ENCODE measurements at regions not wholly inside any gene's neighbourhood (a gene's known extent, or its start where the extent isn't known, plus 50 kb on each side); places are given as distances from the start of the nearest gene placed in this dataset.

- no peaks in the 10 kb centered on the region for H3K27me3 ChIP-seq
- H3K4me3 ChIP-seq: no peak overlapping the region
- 51 to 63% methylated on average over 4 to 8 of the region's 8 CpGs for WGBS, 2 donors (ENCODE audit: low coverage in 1 of 2)
- in situ Hi-C loops (cut with MboI; ENCODE audit: low pct_ligation_motif_present in 1 of 4, low pct_unique_long_range_greater_than_20kb in 1 of 4, low sequenced_read_pairs in 3 of 4) (loop anchor here in 1 of 4 donors (25.0 kb wide), 1 partner anchor 618 kb away; the partner anchor contains the start of gene SCG2), intact Hi-C loops (cut with DNase I; ENCODE audit: low total_unique reads) (no loop called here)
- H3K36me3 ChIP-seq: no peaks in the 10 kb centered on the region
- H3K9me3 ChIP-seq: no peaks in the 10 kb centered on the region
- H3K4me1 ChIP-seq: peaks cover 0 to 13% (median 3%) of the 10 kb centered on the region in 4 donors
- TF ChIP-seq POLR2AphosphoS5 (IDR thresholded peaks at IDR 0.05): peak; percentile 94 to 98 (median 94)
- TF ChIP-seq CTCF (IDR thresholded peaks at IDR 0.05): no peak
- TF ChIP-seq EP300 (IDR thresholded peaks at IDR 0.05; ENCODE audit: low read depth): peak; percentile 28
- no peak for TF ChIP-seq POLR2A (IDR thresholded peaks at IDR 0.05)
- peak overlapping the region; percentile 53 to 84 (median 72) for H3K27ac ChIP-seq
- DNase-seq: peak; percentile 73
Observed at GRCh38 chr2:222993920-222994650, 57.9 kb upstream of the KCNE4 start.

GRCh38 chr2:222998459-222998858 is 53.5 kb upstream of the KCNE4 start:
- WGBS, 2 donors (ENCODE audit: low coverage in 1 of 2): 84% methylated on average over 1 of the region's 1 CpG; no CpG with 5 or more reads in 1 of the 2 donors
- in situ Hi-C loops (cut with MboI; ENCODE audit: low pct_ligation_motif_present in 1 of 4, low pct_unique_long_range_greater_than_20kb in 1 of 4, low sequenced_read_pairs in 3 of 4) (loop anchor here in 1 of 4 donors (25.0 kb wide), 1 partner anchor 614 kb away; the partner anchor contains the start of gene SCG2), intact Hi-C loops (cut with DNase I; ENCODE audit: low total_unique reads) (no loop called here)
- Histone ChIP-seq H3K27ac (no peak overlapping the region), H3K9me3 (no peaks in the 10 kb centered on the region), H3K4me3 (no peak overlapping the region), H3K4me1 (peaks cover 0 to 12% (median 3%) of the 10 kb centered on the region in 4 donors), H3K36me3 (no peaks in the 10 kb centered on the region), H3K27me3 (no peaks in the 10 kb centered on the region)
- no peak for TF ChIP-seq POLR2A (IDR thresholded peaks at IDR 0.05)
- no peak for TF ChIP-seq EP300 (IDR thresholded peaks at IDR 0.05; ENCODE audit: low read depth)
- TF ChIP-seq POLR2AphosphoS5 (IDR thresholded peaks at IDR 0.05): no peak
- TF ChIP-seq CTCF (IDR thresholded peaks at IDR 0.05): no peak
- no peak for DNase-seq

- no peaks in the 10 kb centered on the region for H3K36me3 ChIP-seq
- DNase-seq: no peak
- H3K4me3 ChIP-seq: no peak overlapping the region
- H3K27me3 ChIP-seq: no peaks in the 10 kb centered on the region
- H3K9me3 ChIP-seq: no peaks in the 10 kb centered on the region
- TF ChIP-seq EP300 (IDR thresholded peaks at IDR 0.05; ENCODE audit: low read depth) (no peak), CTCF (IDR thresholded peaks at IDR 0.05) (no peak), POLR2A (IDR thresholded peaks at IDR 0.05) (no peak), POLR2AphosphoS5 (IDR thresholded peaks at IDR 0.05) (no peak)
- no peak overlapping the region for H3K27ac ChIP-seq
- H3K4me1 ChIP-seq: no peaks in the 10 kb centered on the region
- intact Hi-C loops (cut with DNase I; ENCODE audit: low total_unique reads) (no loop called here), in situ Hi-C loops (cut with MboI; ENCODE audit: low pct_ligation_motif_present in 1 of 4, low pct_unique_long_range_greater_than_20kb in 1 of 4, low sequenced_read_pairs in 3 of 4) (no loop called here)
- WGBS, 2 donors (ENCODE audit: low coverage in 1 of 2): 80 to 90% methylated on average over 12 of the region's 12 CpGs
Observed at GRCh38 chr2:223000872-223001796, 50.9 kb upstream of the KCNE4 start.

GRCh38 chr2:223001797-223002175 is 50.2 kb upstream of the KCNE4 start:
- WGBS, 2 donors (ENCODE audit: low coverage in 1 of 2): 91 to 92% methylated on average over 3 of the region's 3 CpGs
- H3K27me3 ChIP-seq: no peaks in the 10 kb centered on the region
- intact Hi-C loops (cut with DNase I; ENCODE audit: low total_unique reads): no loop called here
- no peaks in the 10 kb centered on the region for H3K36me3 ChIP-seq
- H3K9me3 ChIP-seq: no peaks in the 10 kb centered on the region
- H3K27ac ChIP-seq: no peak overlapping the region
- in situ Hi-C loops (cut with MboI; ENCODE audit: low pct_ligation_motif_present in 1 of 4, low pct_unique_long_range_greater_than_20kb in 1 of 4, low sequenced_read_pairs in 3 of 4): no loop called here
- no peak for DNase-seq
- no peak overlapping the region for H3K4me3 ChIP-seq
- H3K4me1 ChIP-seq: no peaks in the 10 kb centered on the region
- TF ChIP-seq EP300 (IDR thresholded peaks at IDR 0.05; ENCODE audit: low read depth): no peak
- TF ChIP-seq CTCF (IDR thresholded peaks at IDR 0.05): no peak
- no peak for TF ChIP-seq POLR2AphosphoS5 (IDR thresholded peaks at IDR 0.05)
- TF ChIP-seq POLR2A (IDR thresholded peaks at IDR 0.05): no peak

Data from transverse colon (tissue), 4 donors.